ENCODE measurements at regions not wholly inside any gene's neighbourhood (a gene's known extent, or its start where the extent isn't known, plus 50 kb on each side); places are given as distances from the start of the nearest gene placed in this dataset.
"Not testable (repeated sequence)": the region's sequence is repeated elsewhere in the genome, so short reads cannot be mapped to it uniquely, and the experiment has no call there.

GRCh38 chr2:147600646-147601045, 244.2 kb upstream of the ACVR2A start:
- DNase-seq, result no peak

GRCh38 chr2:147600223-147600622, 244.6 kb upstream of the ACVR2A start:
- DNase-seq, result no peak

GRCh38 chr2:147595200-147595599, 249.6 kb upstream of the ACVR2A start:
- no peak for DNase-seq

GRCh38 chr2:147594038-147594437, 250.8 kb upstream of the ACVR2A start:
- DNase-seq, result no peak

GRCh38 chr2:147592784-147593183, 252.0 kb upstream of the ACVR2A start:
- DNase-seq, result not testable (repeated sequence)

GRCh38 chr2:147589127-147589526, 255.7 kb upstream of the ACVR2A start:
- DNase-seq, result no peak

- DNase-seq, result no peak
Measured at GRCh38 chr2:147588191-147588590, 256.6 kb upstream of the ACVR2A start.

- no peak for DNase-seq
Measured at GRCh38 chr2:147578529-147578928, 266.3 kb upstream of the ACVR2A start.

GRCh38 chr2:147577998-147578380, 266.8 kb upstream of the ACVR2A start:
- no peak for DNase-seq

- no peak for DNase-seq
Measured at GRCh38 chr2:147577323-147577997, 267.4 kb upstream of the ACVR2A start.

GRCh38 chr2:147575106-147575505, 269.7 kb upstream of the ACVR2A start:
- no peak for DNase-seq

GRCh38 chr2:147572622-147573021, 272.2 kb upstream of the ACVR2A start:
- no peak for DNase-seq

GRCh38 chr2:147569426-147569825, 275.4 kb upstream of the ACVR2A start:
- no peak for DNase-seq

- DNase-seq, result no peak
Measured at GRCh38 chr2:147568109-147568508, 276.7 kb upstream of the ACVR2A start.

- DNase-seq, result no peak
Measured at GRCh38 chr2:147567136-147567535, 277.7 kb upstream of the ACVR2A start.

GRCh38 chr2:147560810-147561535, 283.9 kb upstream of the ACVR2A start:
- no peak for DNase-seq

GRCh38 chr2:147559070-147559725, 285.6 kb upstream of the ACVR2A start:
- DNase-seq, result no peak

GRCh38 chr2:147558620-147559019, 286.2 kb upstream of the ACVR2A start:
- no peak for DNase-seq

- DNase-seq, result no peak
Measured at GRCh38 chr2:147554521-147555107, 290.2 kb upstream of the ACVR2A start.

- DNase-seq, result no peak
Measured at GRCh38 chr2:147553775-147554271, 291.0 kb upstream of the ACVR2A start.

- no peak for DNase-seq
Measured at GRCh38 chr2:147550995-147551731, 293.7 kb upstream of the ACVR2A start.

GRCh38 chr2:147549054-147549453, 295.8 kb upstream of the ACVR2A start:
- DNase-seq, result no peak

- no peak for DNase-seq
Measured at GRCh38 chr2:147548451-147548850, 296.4 kb upstream of the ACVR2A start.
